OCI-LY7 (cell line): ENCODE measurements at regions not wholly inside any gene's neighbourhood (a gene's known extent, or its start where the extent isn't known, plus 50 kb on each side); places are given as distances from the start of the nearest gene placed in this dataset.

Experiments
- EZH2phosphoT487 ChIP-seq: fragments of 200-600 bp; sonication (generic); IDR thresholded peaks from 2 replicates; pipeline ENCODE4 v1.6.1; 2018; ENCODE audit warnings: low read depth, borderline replicate concordance, mild to moderate bottlenecking, mixed run types, antibody characterized with exemption, low read length, moderate library complexity, mixed read lengths
- TF ChIP-seq, protein P1 (sequence below): fragments of 200-600 bp; sonication (generic); conservative IDR thresholded peaks from 2 replicates; pipeline ENCODE4 v1.5.1; 2014; ENCODE audit warnings: mild to moderate bottlenecking, antibody characterized with exemption, low read length, moderate library complexity, mixed read lengths

GRCh38 chr5:103466495-103466894 lies 96.1 kb downstream of the NUDT12 start:
- TF ChIP-seq, protein P1, sequence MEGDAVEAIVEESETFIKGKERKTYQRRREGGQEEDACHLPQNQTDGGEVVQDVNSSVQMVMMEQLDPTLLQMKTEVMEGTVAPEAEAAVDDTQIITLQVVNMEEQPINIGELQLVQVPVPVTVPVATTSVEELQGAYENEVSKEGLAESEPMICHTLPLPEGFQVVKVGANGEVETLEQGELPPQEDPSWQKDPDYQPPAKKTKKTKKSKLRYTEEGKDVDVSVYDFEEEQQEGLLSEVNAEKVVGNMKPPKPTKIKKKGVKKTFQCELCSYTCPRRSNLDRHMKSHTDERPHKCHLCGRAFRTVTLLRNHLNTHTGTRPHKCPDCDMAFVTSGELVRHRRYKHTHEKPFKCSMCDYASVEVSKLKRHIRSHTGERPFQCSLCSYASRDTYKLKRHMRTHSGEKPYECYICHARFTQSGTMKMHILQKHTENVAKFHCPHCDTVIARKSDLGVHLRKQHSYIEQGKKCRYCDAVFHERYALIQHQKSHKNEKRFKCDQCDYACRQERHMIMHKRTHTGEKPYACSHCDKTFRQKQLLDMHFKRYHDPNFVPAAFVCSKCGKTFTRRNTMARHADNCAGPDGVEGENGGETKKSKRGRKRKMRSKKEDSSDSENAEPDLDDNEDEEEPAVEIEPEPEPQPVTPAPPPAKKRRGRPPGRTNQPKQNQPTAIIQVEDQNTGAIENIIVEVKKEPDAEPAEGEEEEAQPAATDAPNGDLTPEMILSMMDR: no peak
- TF ChIP-seq EZH2phosphoT487: no peak
